ENCODE measurements at regions not wholly inside any gene's neighbourhood (a gene's known extent, or its start where the extent isn't known, plus 50 kb on each side); places are given as distances from the start of the nearest gene placed in this dataset.

GRCh38 chr2:239716009-239716408 is 309.1 kb downstream of the NDUFA10 start:
- Histone ChIP-seq H3F3A (ENCODE audit: low read depth) (no peaks in the 10 kb centered on the region), H3K27ac (no peak overlapping the region), H3K36me3 (no peaks in the 10 kb centered on the region), H3K4me1 (peaks cover 5% of the 10 kb centered on the region), H3K4me3 (no peak overlapping the region), H3K27me3 (no peaks in the 10 kb centered on the region), H3K9me3 (ENCODE audit: low read depth) (no peaks in the 10 kb centered on the region), H3K4me2 (no peak overlapping the region), H4K20me1 (ENCODE audit: low read depth) (no peaks in the 10 kb centered on the region), H2AFZ (replicated peaks) (no peak overlapping the region), H3K9ac (no peak overlapping the region), H3K79me2 (ENCODE audit: low read depth) (no peaks in the 10 kb centered on the region)
- Mint-ChIP-seq H3K36me3 (no peaks in the 10 kb centered on the region), H3K9me3 (peaks cover 23% of the 10 kb centered on the region), H3K4me1 (peaks cover 20% of the 10 kb centered on the region), H3K4me3 (no peak overlapping the region), H3K27me3 (ENCODE audit: insufficient read depth, low read depth) (peaks cover 27% of the 10 kb centered on the region), H3K27ac (peak overlapping the region; percentile 2)
- DNase-seq (ENCODE audit: low spot score) = no peak
- no peak for TF ChIP-seq CTCF (IDR thresholded peaks at IDR 0.05)
- TF ChIP-seq EZH2phosphoT487 (IDR thresholded peaks at IDR 0.05) = no peak
- TF ChIP-seq EZH2 (IDR thresholded peaks at IDR 0.05) = no peak

- H3K27me3 Mint-ChIP-seq (ENCODE audit: insufficient read depth, low read depth) = peaks cover 23% of the 10 kb centered on the region
- Histone ChIP-seq H3K27me3 (no peaks in the 10 kb centered on the region), H3K79me2 (ENCODE audit: low read depth) (no peaks in the 10 kb centered on the region), H3F3A (ENCODE audit: low read depth) (no peaks in the 10 kb centered on the region), H3K36me3 (no peaks in the 10 kb centered on the region), H3K4me2 (no peak overlapping the region), H3K4me1 (peaks cover 9% of the 10 kb centered on the region), H2AFZ (replicated peaks) (no peak overlapping the region), H3K4me3 (no peak overlapping the region), H3K9ac (no peak overlapping the region), H3K9me3 (ENCODE audit: low read depth) (no peaks in the 10 kb centered on the region), H3K27ac (no peak overlapping the region), H4K20me1 (ENCODE audit: low read depth) (no peaks in the 10 kb centered on the region)
- peaks cover 26% of the 10 kb centered on the region for H3K9me3 Mint-ChIP-seq
- no peak for TF ChIP-seq EZH2phosphoT487 (IDR thresholded peaks at IDR 0.05)
- no peak for TF ChIP-seq EZH2 (IDR thresholded peaks at IDR 0.05)
- no peak for TF ChIP-seq CTCF (IDR thresholded peaks at IDR 0.05)
- no peak for DNase-seq (ENCODE audit: low spot score)
- peaks cover 20% of the 10 kb centered on the region for H3K4me1 Mint-ChIP-seq
- H3K27ac Mint-ChIP-seq = peak overlapping the region; percentile 2
- H3K4me3 Mint-ChIP-seq = no peak overlapping the region
- H3K36me3 Mint-ChIP-seq = no peaks in the 10 kb centered on the region
These were observed 309.5 kb downstream of the NDUFA10 start for GRCh38 chr2:239715606-239716005.

GRCh38 chr2:239715202-239715601 is 309.9 kb downstream of the NDUFA10 start:
- no peaks in the 10 kb centered on the region for H3K36me3 ChIP-seq
- no peaks in the 10 kb centered on the region for H3F3A ChIP-seq (ENCODE audit: low read depth)
- peaks cover 9% of the 10 kb centered on the region for H3K4me1 ChIP-seq
- no peak overlapping the region for H3K4me3 Mint-ChIP-seq
- H3K27ac Mint-ChIP-seq = no peak overlapping the region
- H3K4me2 ChIP-seq = no peak overlapping the region
- no peak overlapping the region for H3K4me3 ChIP-seq
- peaks cover 20% of the 10 kb centered on the region for H3K4me1 Mint-ChIP-seq
- H3K27me3 ChIP-seq = no peaks in the 10 kb centered on the region
- peaks cover 22% of the 10 kb centered on the region for H3K27me3 Mint-ChIP-seq (ENCODE audit: insufficient read depth, low read depth)
- no peak overlapping the region for H3K27ac ChIP-seq
- no peak overlapping the region for H2AFZ ChIP-seq (replicated peaks)
- DNase-seq (ENCODE audit: low spot score) = no peak
- H3K9me3 Mint-ChIP-seq = peaks cover 26% of the 10 kb centered on the region
- no peaks in the 10 kb centered on the region for H4K20me1 ChIP-seq (ENCODE audit: low read depth)
- no peaks in the 10 kb centered on the region for H3K36me3 Mint-ChIP-seq
- TF ChIP-seq EZH2phosphoT487 (IDR thresholded peaks at IDR 0.05) = no peak
- no peak for TF ChIP-seq EZH2 (IDR thresholded peaks at IDR 0.05)
- TF ChIP-seq CTCF (IDR thresholded peaks at IDR 0.05) = no peak
- H3K9ac ChIP-seq = no peak overlapping the region
- H3K79me2 ChIP-seq (ENCODE audit: low read depth) = no peaks in the 10 kb centered on the region
- H3K9me3 ChIP-seq (ENCODE audit: low read depth) = no peaks in the 10 kb centered on the region

Measured in neural progenitor cell (in vitro differentiated cells).